Lower lobe of right lung (tissue), 2 donors: ENCODE measurements at regions not wholly inside any gene's neighbourhood (a gene's known extent, or its start where the extent isn't known, plus 50 kb on each side); places are given as distances from the start of the nearest gene placed in this dataset.

Experiments used
- ATAC-seq, 2 donors: fragments of 200-7000 bp; cut with Tn5 transposase; one replicate each; pipeline ENCODE4 v1.9.1; 2020 to 2022; ENCODE audit warnings: mild to moderate bottlenecking in 2 of 2, moderate library complexity in 2 of 2
- DNase-seq: peaks from one replicate; pipeline ENCODE4 v3.0.0-alpha.2; 2020
- H3K27ac ChIP-seq: fragments of 200-600 bp; one replicate; pipeline ENCODE4 v1.8.0; 2022
- H3K27me3 ChIP-seq: fragments of 200-600 bp; one replicate; pipeline ENCODE4 v1.8.0; 2022; ENCODE audit warnings: low read depth
- H3K36me3 ChIP-seq: fragments of 200-600 bp; one replicate; pipeline ENCODE4 v1.8.0; 2022; ENCODE audit warnings: mild to moderate bottlenecking
- H3K4me1 ChIP-seq: fragments of 200-600 bp; one replicate; pipeline ENCODE4 v1.8.0; 2022
- H3K4me3 ChIP-seq: fragments of 200-600 bp; one replicate; pipeline ENCODE4 v1.8.0; 2022; ENCODE audit warnings: mild to moderate bottlenecking
- H3K9me3 ChIP-seq: fragments of 200-600 bp; one replicate; pipeline ENCODE4 v1.8.0; 2022
- intact Hi-C: fragments of 100-400 bp; cut with DNase I; formaldehyde crosslinking; loops from one replicate; pipeline ENCODE4 v1.11.0; 2022
- TF ChIP-seq, protein P1 (sequence below): fragments of 200-600 bp; IDR thresholded peaks from one replicate; pipeline ENCODE4 v1.8.0; 2022; ENCODE audit warnings: antibody characterized with exemption, mild to moderate bottlenecking
- donor health status: DM: no; HTN: yes; CAD: no; lungs with severe emphysema.

- Histone ChIP-seq H3K36me3 (no peaks in the 10 kb centered on the region), H3K4me3 (no peak overlapping the region), H3K27ac (no peak overlapping the region), H3K4me1 (no peaks in the 10 kb centered on the region), H3K27me3 (peaks cover 3% of the 10 kb centered on the region), H3K9me3 (no peaks in the 10 kb centered on the region)
- DNase-seq, result no peak
- no peak for ATAC-seq
- TF ChIP-seq, protein P1, sequence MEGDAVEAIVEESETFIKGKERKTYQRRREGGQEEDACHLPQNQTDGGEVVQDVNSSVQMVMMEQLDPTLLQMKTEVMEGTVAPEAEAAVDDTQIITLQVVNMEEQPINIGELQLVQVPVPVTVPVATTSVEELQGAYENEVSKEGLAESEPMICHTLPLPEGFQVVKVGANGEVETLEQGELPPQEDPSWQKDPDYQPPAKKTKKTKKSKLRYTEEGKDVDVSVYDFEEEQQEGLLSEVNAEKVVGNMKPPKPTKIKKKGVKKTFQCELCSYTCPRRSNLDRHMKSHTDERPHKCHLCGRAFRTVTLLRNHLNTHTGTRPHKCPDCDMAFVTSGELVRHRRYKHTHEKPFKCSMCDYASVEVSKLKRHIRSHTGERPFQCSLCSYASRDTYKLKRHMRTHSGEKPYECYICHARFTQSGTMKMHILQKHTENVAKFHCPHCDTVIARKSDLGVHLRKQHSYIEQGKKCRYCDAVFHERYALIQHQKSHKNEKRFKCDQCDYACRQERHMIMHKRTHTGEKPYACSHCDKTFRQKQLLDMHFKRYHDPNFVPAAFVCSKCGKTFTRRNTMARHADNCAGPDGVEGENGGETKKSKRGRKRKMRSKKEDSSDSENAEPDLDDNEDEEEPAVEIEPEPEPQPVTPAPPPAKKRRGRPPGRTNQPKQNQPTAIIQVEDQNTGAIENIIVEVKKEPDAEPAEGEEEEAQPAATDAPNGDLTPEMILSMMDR, result no peak
- intact Hi-C loops, result no loop called here
These were observed 479.4 kb upstream of the TMEM132C start for GRCh38 chr12:127787544-127787943.

- intact Hi-C loops, result no loop called here
- no peaks in the 10 kb centered on the region for H3K9me3 ChIP-seq
- TF ChIP-seq, protein P1, result no peak
- no peaks in the 10 kb centered on the region for H3K4me1 ChIP-seq
- DNase-seq (no peak), ATAC-seq (no peak)
- H3K27me3 ChIP-seq, result no peaks in the 10 kb centered on the region
- H3K27ac ChIP-seq, result no peak overlapping the region
- H3K36me3 ChIP-seq, result no peaks in the 10 kb centered on the region
- H3K4me3 ChIP-seq, result no peak overlapping the region
These were observed 476.6 kb upstream of the TMEM132C start for GRCh38 chr12:127790376-127790775.

GRCh38 chr12:127791217-127791616 lies 475.8 kb upstream of the TMEM132C start:
- DNase-seq (no peak), ATAC-seq (no peak)
- no peaks in the 10 kb centered on the region for H3K27me3 ChIP-seq
- H3K9me3 ChIP-seq, result no peaks in the 10 kb centered on the region
- H3K27ac ChIP-seq, result no peak overlapping the region
- no peaks in the 10 kb centered on the region for H3K36me3 ChIP-seq
- TF ChIP-seq, protein P1, result no peak
- H3K4me3 ChIP-seq, result no peak overlapping the region
- H3K4me1 ChIP-seq, result no peaks in the 10 kb centered on the region
- intact Hi-C loops, result no loop called here

DNA sequence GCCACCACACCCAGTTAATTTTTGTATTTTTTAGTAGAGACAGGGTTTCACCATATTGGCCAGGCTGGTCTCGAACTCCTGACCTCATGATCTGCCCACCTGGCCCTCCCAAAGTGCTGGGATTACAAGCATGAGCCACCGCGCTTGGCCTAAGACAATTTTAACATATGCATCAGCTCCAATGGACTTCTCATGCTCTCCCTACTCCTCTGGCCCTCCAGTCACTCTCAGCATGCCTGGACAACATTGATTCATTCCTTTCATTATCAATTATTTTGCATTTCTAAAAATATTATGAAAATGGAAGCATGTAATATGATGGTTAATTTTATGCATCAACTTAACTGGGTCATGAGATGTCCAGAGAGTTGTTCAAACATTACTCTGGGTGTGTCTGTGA lies 469.1 kb upstream of the TMEM132C start:
- Histone ChIP-seq H3K36me3 (no peaks in the 10 kb centered on the region), H3K4me1 (no peaks in the 10 kb centered on the region), H3K9me3 (no peaks in the 10 kb centered on the region), H3K27ac (no peak overlapping the region), H3K27me3 (no peaks in the 10 kb centered on the region), H3K4me3 (no peak overlapping the region)
- ATAC-seq (no peak), DNase-seq (no peak)
- intact Hi-C loops, result no loop called here
- TF ChIP-seq, protein P1, result no peak

- ATAC-seq (no peak), DNase-seq (no peak)
- Histone ChIP-seq H3K27me3 (no peaks in the 10 kb centered on the region), H3K9me3 (no peaks in the 10 kb centered on the region), H3K4me1 (no peaks in the 10 kb centered on the region), H3K4me3 (no peak overlapping the region), H3K27ac (no peak overlapping the region), H3K36me3 (no peaks in the 10 kb centered on the region)
- intact Hi-C loops, result no loop called here
- TF ChIP-seq, protein P1, result no peak
These were observed 464.7 kb upstream of the TMEM132C start for GRCh38 chr12:127802271-127802670.

DNA sequence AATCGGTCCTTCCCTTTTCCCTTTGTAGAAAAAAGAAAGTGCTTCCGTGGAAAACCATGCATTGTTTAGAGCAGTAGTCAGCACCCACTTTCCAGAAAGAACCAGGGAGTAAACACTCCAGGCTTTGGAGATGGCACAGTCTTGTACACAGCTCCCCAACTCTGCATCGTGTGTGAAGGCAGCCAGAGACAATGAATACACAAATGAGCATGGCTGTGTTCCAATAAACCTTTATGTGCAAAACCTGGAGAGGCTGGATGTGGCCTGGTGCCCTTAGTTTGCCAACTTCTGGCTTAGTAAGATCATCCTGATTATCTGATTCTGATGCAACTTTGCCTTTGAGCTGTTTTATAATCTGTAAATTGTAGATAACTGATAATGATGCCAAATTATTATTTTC lies 463.4 kb upstream of the TMEM132C start:
- no peaks in the 10 kb centered on the region for H3K36me3 ChIP-seq
- TF ChIP-seq, protein P1, result no peak
- intact Hi-C loops, result no loop called here
- H3K4me1 ChIP-seq, result no peaks in the 10 kb centered on the region
- no peak for ATAC-seq
- no peaks in the 10 kb centered on the region for H3K9me3 ChIP-seq
- no peak overlapping the region for H3K4me3 ChIP-seq
- no peaks in the 10 kb centered on the region for H3K27me3 ChIP-seq
- H3K27ac ChIP-seq, result no peak overlapping the region
- DNase-seq, result no peak
